Effector memory CD8-positive, alpha-beta T cell (primary cell): ENCODE measurements at regions not wholly inside any gene's neighbourhood (a gene's known extent, or its start where the extent isn't known, plus 50 kb on each side); places are given as distances from the start of the nearest gene placed in this dataset.
A peak's percentile ranks its signal among the peaks of the same experiment; 100 is the strongest.

Experiments used
- ATAC-seq: fragments of 150-1000 bp; cut with Tn5 transposase; replicated peaks from 2 replicates; pipeline ENCODE4 v1.10.0; 2021; ENCODE audit warnings: mild to moderate bottlenecking, moderate library complexity
- DNase-seq, 3 experiments: peaks; one replicate each; pipeline ENCODE4 v3.0.0; 2021
- H3K27ac Mint-ChIP-seq, 2 donors: one replicate each; pipeline ENCODE4 v1.8.0; 2022; ENCODE audit warnings: mild to moderate bottlenecking in 2 of 2, mixed read lengths in 2 of 2, moderate library complexity in 2 of 2
- H3K27me3 Mint-ChIP-seq, 2 donors: one replicate each; pipeline ENCODE4 v1.8.0; 2022; ENCODE audit warnings: mixed read lengths in 2 of 2
- H3K36me3 Mint-ChIP-seq: one replicate; pipeline ENCODE4 v1.8.0; 2022; ENCODE audit warnings: mild to moderate bottlenecking, moderate library complexity, mixed read lengths; ENCODE audit not compliant: insufficient read depth
- H3K4me1 Mint-ChIP-seq, 2 donors: one replicate each; pipeline ENCODE4 v1.8.0; 2022; ENCODE audit warnings: low read depth in 2 of 2, mixed read lengths in 2 of 2
- H3K4me3 Mint-ChIP-seq, 2 donors: one replicate each; pipeline ENCODE4 v1.8.0; 2022; ENCODE audit warnings: mild to moderate bottlenecking in 2 of 2, mixed read lengths in 2 of 2, moderate library complexity in 2 of 2
- H3K9me3 Mint-ChIP-seq, 2 donors: one replicate each; pipeline ENCODE4 v1.8.0; 2022; ENCODE audit warnings: mixed read lengths in 2 of 2

- Mint-ChIP-seq H3K36me3 (no peaks in the 10 kb centered on the region), H3K27ac (no peak overlapping the region), H3K4me3 (no peak overlapping the region), H3K27me3 (no peaks in the 10 kb centered on the region), H3K4me1 (peaks cover 15 to 17% of the 10 kb centered on the region in 2 donors), H3K9me3 (no peaks in the 10 kb centered on the region)
- ATAC-seq (no peak), DNase-seq (no peak)
These were observed 79.6 kb downstream of the RSPH3 start for GRCh38 chr6:158920311-158920905.

GRCh38 chr6:158919865-158920264 lies 80.1 kb downstream of the RSPH3 start:
- Mint-ChIP-seq H3K27me3 (no peaks in the 10 kb centered on the region), H3K27ac (no peak overlapping the region), H3K36me3 (peaks cover 1% of the 10 kb centered on the region), H3K9me3 (no peaks in the 10 kb centered on the region), H3K4me3 (no peak overlapping the region), H3K4me1 (peaks cover 19 to 21% of the 10 kb centered on the region in 2 donors)
- no peak for ATAC-seq
- no peak for DNase-seq

GRCh38 chr6:158916617-158917016 lies 83.4 kb downstream of the RSPH3 start:
- ATAC-seq: no peak

GRCh38 chr6:158914923-158915322 lies 85.1 kb downstream of the RSPH3 start:
- H3K4me1 Mint-ChIP-seq: peaks cover 45 to 48% of the 10 kb centered on the region in 2 donors
- no peak for ATAC-seq

More at GRCh38 chr6:158916617-158917016, 83.4 kb downstream of the RSPH3 start:
- Mint-ChIP-seq H3K36me3 (peaks cover 3% of the 10 kb centered on the region), H3K4me3 (no peak overlapping the region), H3K27ac (peak overlapping the region in 1 of 2 donors; percentile 89), H3K27me3 (no peaks in the 10 kb centered on the region), H3K4me1 (peaks cover 35 to 39% of the 10 kb centered on the region in 2 donors), H3K9me3 (no peaks in the 10 kb centered on the region)
- DNase-seq: no peak

GRCh38 chr6:158913580-158913979 lies 86.4 kb downstream of the RSPH3 start:
- peak overlapping the region in 1 of 2 donors; percentile 13 for H3K4me3 Mint-ChIP-seq
- H3K4me1 Mint-ChIP-seq: peaks cover 45 to 49% of the 10 kb centered on the region in 2 donors
- H3K27me3 Mint-ChIP-seq: no peaks in the 10 kb centered on the region
- peak overlapping the region; percentile 16 to 25 for H3K27ac Mint-ChIP-seq
- ATAC-seq: no peak
- H3K36me3 Mint-ChIP-seq: peaks cover 3% of the 10 kb centered on the region
- no peak for DNase-seq
- no peaks in the 10 kb centered on the region for H3K9me3 Mint-ChIP-seq

More at GRCh38 chr6:158914923-158915322, 85.1 kb downstream of the RSPH3 start:
- Mint-ChIP-seq H3K27ac (peak overlapping the region; percentile 32 to 81), H3K36me3 (peaks cover 3% of the 10 kb centered on the region), H3K9me3 (no peaks in the 10 kb centered on the region), H3K4me3 (no peak overlapping the region), H3K27me3 (no peaks in the 10 kb centered on the region)
- no peak for DNase-seq

- no peak for ATAC-seq
- peaks cover 39 to 42% of the 10 kb centered on the region in 2 donors for H3K4me1 Mint-ChIP-seq
These were observed 87.3 kb downstream of the RSPH3 start for GRCh38 chr6:158912655-158913054.

GRCh38 chr6:158911746-158912480 lies 88.1 kb downstream of the RSPH3 start:
- no peaks in the 10 kb centered on the region for H3K9me3 Mint-ChIP-seq
- ATAC-seq: peak; percentile 92
- H3K4me1 Mint-ChIP-seq: peaks cover 32 to 35% of the 10 kb centered on the region in 2 donors
- peak; percentile 31 to 44 (median 39) for DNase-seq
- H3K4me3 Mint-ChIP-seq: peak overlapping the region; percentile 59 to 65
- no peaks in the 10 kb centered on the region for H3K27me3 Mint-ChIP-seq
- peaks cover 3% of the 10 kb centered on the region for H3K36me3 Mint-ChIP-seq
- H3K27ac Mint-ChIP-seq: peak overlapping the region; percentile 59 to 84

More at GRCh38 chr6:158912655-158913054, 87.3 kb downstream of the RSPH3 start:
- Mint-ChIP-seq H3K4me3 (peak overlapping the region; percentile 59 to 65), H3K27ac (peak overlapping the region; percentile 59 to 84), H3K9me3 (no peaks in the 10 kb centered on the region), H3K27me3 (no peaks in the 10 kb centered on the region), H3K36me3 (peaks cover 3% of the 10 kb centered on the region)
- DNase-seq: no peak

- Mint-ChIP-seq H3K36me3 (peaks cover 3% of the 10 kb centered on the region), H3K27ac (peak overlapping the region; percentile 33 to 84), H3K4me3 (peak overlapping the region; percentile 64 to 65), H3K4me1 (peaks cover 32 to 34% of the 10 kb centered on the region in 2 donors), H3K9me3 (peaks cover 3 to 10% of the 10 kb centered on the region in 2 donors), H3K27me3 (no peaks in the 10 kb centered on the region)
- DNase-seq (no peak), ATAC-seq (peak; percentile 44)
These were observed 89.2 kb downstream of the RSPH3 start for GRCh38 chr6:158910484-158911440.

- peaks cover 7 to 18% of the 10 kb centered on the region in 2 donors for H3K9me3 Mint-ChIP-seq
- H3K4me1 Mint-ChIP-seq: peaks cover 27 to 31% of the 10 kb centered on the region in 2 donors
- H3K36me3 Mint-ChIP-seq: peaks cover 3% of the 10 kb centered on the region
- peak overlapping the region in 1 of 2 donors; percentile 84 for H3K27ac Mint-ChIP-seq
- H3K4me3 Mint-ChIP-seq: peak overlapping the region; percentile 57 to 65
- ATAC-seq (no peak), DNase-seq (no peak)
- H3K27me3 Mint-ChIP-seq: no peaks in the 10 kb centered on the region
These were observed 90.1 kb downstream of the RSPH3 start for GRCh38 chr6:158909938-158910337.

- ATAC-seq (no peak), DNase-seq (no peak)
- Mint-ChIP-seq H3K27me3 (no peaks in the 10 kb centered on the region), H3K36me3 (no peaks in the 10 kb centered on the region), H3K27ac (peak overlapping the region in 1 of 2 donors; percentile 44), H3K4me1 (peaks cover 20 to 27% of the 10 kb centered on the region in 2 donors), H3K4me3 (no peak overlapping the region), H3K9me3 (peaks cover 7 to 22% of the 10 kb centered on the region in 2 donors)
These were observed 89.4 kb upstream of the EZR start for GRCh38 chr6:158908606-158909005.

- H3K27ac Mint-ChIP-seq: no peak overlapping the region
- H3K36me3 Mint-ChIP-seq: no peaks in the 10 kb centered on the region
- peaks cover 20 to 27% of the 10 kb centered on the region in 2 donors for H3K4me1 Mint-ChIP-seq
- H3K9me3 Mint-ChIP-seq: peaks cover 7 to 22% of the 10 kb centered on the region in 2 donors
- ATAC-seq (no peak), DNase-seq (no peak)
- no peaks in the 10 kb centered on the region for H3K27me3 Mint-ChIP-seq
- no peak overlapping the region for H3K4me3 Mint-ChIP-seq
These were observed 88.8 kb upstream of the EZR start for GRCh38 chr6:158907931-158908330.

GRCh38 chr6:158906926-158907325 lies 87.8 kb upstream of the EZR start:
- Mint-ChIP-seq H3K4me1 (peaks cover 11 to 17% of the 10 kb centered on the region in 2 donors), H3K4me3 (no peak overlapping the region), H3K9me3 (peaks cover 7 to 22% of the 10 kb centered on the region in 2 donors), H3K36me3 (no peaks in the 10 kb centered on the region), H3K27ac (no peak overlapping the region), H3K27me3 (no peaks in the 10 kb centered on the region)
- ATAC-seq: no peak
- no peak for DNase-seq

GRCh38 chr6:158905277-158905676 lies 86.1 kb upstream of the EZR start:
- Mint-ChIP-seq H3K9me3 (peaks cover 7 to 22% of the 10 kb centered on the region in 2 donors), H3K36me3 (no peaks in the 10 kb centered on the region)

More at GRCh38 chr6:158905277-158905676, 86.1 kb upstream of the EZR start:
- Mint-ChIP-seq H3K4me1 (peaks cover 0 to 4% of the 10 kb centered on the region in 2 donors), H3K27ac (no peak overlapping the region), H3K27me3 (no peaks in the 10 kb centered on the region), H3K4me3 (no peak overlapping the region)
- DNase-seq: no peak
- ATAC-seq: no peak
